ENCODE measurements at regions not wholly inside any gene's neighbourhood (a gene's known extent, or its start where the extent isn't known, plus 50 kb on each side); places are given as distances from the start of the nearest gene placed in this dataset.

GRCh38 chr5:122581629-122582028 is 193.3 kb upstream of the SNX2 start:
- no peak for TF ChIP-seq POU6F1 (CRISPR knock-in tag; IDR thresholded peaks at IDR 0.05; ENCODE audit: borderline replicate concordance, low read depth)
- no peak for TF ChIP-seq ZNF70 (CRISPR knock-in tag; IDR thresholded peaks at IDR 0.05)
- no peak for TF ChIP-seq TOX (CRISPR knock-in tag; IDR thresholded peaks at IDR 0.05; ENCODE audit: borderline replicate concordance)
- TF ChIP-seq GLIS3 (CRISPR knock-in tag; IDR thresholded peaks at IDR 0.05), result no peak
- no peak for TF ChIP-seq BACH2 (CRISPR knock-in tag; IDR thresholded peaks at IDR 0.05; ENCODE audit: borderline replicate concordance)
- TF ChIP-seq ZFP30 (CRISPR knock-in tag; IDR thresholded peaks at IDR 0.05), result no peak
- TF ChIP-seq ZC3H10 (CRISPR knock-in tag; IDR thresholded peaks at IDR 0.05), result no peak
- TF ChIP-seq SNAI2 (CRISPR knock-in tag; IDR thresholded peaks at IDR 0.05), result no peak
- no peak for ATAC-seq

- TF ChIP-seq PPARA (CRISPR knock-in tag; IDR thresholded peaks at IDR 0.05; ENCODE audit: borderline replicate concordance) (no peak), TOX (CRISPR knock-in tag; IDR thresholded peaks at IDR 0.05; ENCODE audit: borderline replicate concordance) (no peak), ISL1 (CRISPR knock-in tag; IDR thresholded peaks at IDR 0.05) (no peak), CREB5 (CRISPR knock-in tag; IDR thresholded peaks at IDR 0.05; ENCODE audit: low read depth) (no peak)
- ATAC-seq, result no peak
Measured at GRCh38 chr5:122584411-122585300, 190.2 kb upstream of the SNX2 start.

DNA sequence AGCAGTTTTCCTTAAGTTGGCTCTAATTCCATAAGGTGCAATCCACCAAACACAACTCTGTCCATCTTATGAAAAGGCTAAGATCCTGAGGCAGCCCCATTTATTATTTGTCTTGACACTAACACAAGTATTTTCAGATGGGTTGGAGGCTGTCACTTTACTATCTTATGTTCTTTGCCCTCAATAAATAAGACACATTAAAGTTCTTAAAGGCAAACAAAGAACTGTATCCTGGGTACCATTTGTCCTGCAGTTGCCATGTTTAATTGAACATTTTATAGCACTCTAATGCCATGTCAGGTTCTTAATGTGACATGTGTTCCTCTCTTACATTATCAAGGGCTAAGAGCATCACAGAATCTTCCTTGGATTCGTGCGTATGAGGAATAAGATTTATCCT is 189.5 kb upstream of the SNX2 start:
- TF ChIP-seq ZNF8 (CRISPR knock-in tag; IDR thresholded peaks at IDR 0.05) (no peak), ARNTL (CRISPR knock-in tag; IDR thresholded peaks at IDR 0.05; ENCODE audit: borderline replicate concordance, low read depth) (no peak), PPARA (CRISPR knock-in tag; IDR thresholded peaks at IDR 0.05; ENCODE audit: borderline replicate concordance) (no peak), CREB5 (CRISPR knock-in tag; IDR thresholded peaks at IDR 0.05; ENCODE audit: low read depth) (no peak), OSR1 (CRISPR knock-in tag; IDR thresholded peaks at IDR 0.05) (no peak), ZC3H10 (CRISPR knock-in tag; IDR thresholded peaks at IDR 0.05) (no peak), ISL1 (CRISPR knock-in tag; IDR thresholded peaks at IDR 0.05) (no peak), SNAI2 (CRISPR knock-in tag; IDR thresholded peaks at IDR 0.05) (no peak), GLIS3 (CRISPR knock-in tag; IDR thresholded peaks at IDR 0.05) (no peak), ZFP3 (CRISPR knock-in tag; IDR thresholded peaks at IDR 0.05) (no peak), ZNF565 (CRISPR knock-in tag; conservative IDR thresholded peaks at IDR 0.05; ENCODE audit: low read depth) (no peak), TCF4 (CRISPR knock-in tag; IDR thresholded peaks at IDR 0.05; ENCODE audit: borderline replicate concordance) (no peak)
- TF ChIP-seq, protein P1, sequence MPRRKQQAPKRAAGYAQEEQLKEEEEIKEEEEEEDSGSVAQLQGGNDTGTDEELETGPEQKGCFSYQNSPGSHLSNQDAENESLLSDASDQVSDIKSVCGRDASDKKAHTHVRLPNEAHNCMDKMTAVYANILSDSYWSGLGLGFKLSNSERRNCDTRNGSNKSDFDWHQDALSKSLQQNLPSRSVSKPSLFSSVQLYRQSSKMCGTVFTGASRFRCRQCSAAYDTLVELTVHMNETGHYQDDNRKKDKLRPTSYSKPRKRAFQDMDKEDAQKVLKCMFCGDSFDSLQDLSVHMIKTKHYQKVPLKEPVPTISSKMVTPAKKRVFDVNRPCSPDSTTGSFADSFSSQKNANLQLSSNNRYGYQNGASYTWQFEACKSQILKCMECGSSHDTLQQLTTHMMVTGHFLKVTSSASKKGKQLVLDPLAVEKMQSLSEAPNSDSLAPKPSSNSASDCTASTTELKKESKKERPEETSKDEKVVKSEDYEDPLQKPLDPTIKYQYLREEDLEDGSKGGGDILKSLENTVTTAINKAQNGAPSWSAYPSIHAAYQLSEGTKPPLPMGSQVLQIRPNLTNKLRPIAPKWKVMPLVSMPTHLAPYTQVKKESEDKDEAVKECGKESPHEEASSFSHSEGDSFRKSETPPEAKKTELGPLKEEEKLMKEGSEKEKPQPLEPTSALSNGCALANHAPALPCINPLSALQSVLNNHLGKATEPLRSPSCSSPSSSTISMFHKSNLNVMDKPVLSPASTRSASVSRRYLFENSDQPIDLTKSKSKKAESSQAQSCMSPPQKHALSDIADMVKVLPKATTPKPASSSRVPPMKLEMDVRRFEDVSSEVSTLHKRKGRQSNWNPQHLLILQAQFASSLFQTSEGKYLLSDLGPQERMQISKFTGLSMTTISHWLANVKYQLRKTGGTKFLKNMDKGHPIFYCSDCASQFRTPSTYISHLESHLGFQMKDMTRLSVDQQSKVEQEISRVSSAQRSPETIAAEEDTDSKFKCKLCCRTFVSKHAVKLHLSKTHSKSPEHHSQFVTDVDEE (CRISPR knock-in tag; IDR thresholded peaks at IDR 0.05), result no peak
- TF ChIP-seq, protein P2, sequence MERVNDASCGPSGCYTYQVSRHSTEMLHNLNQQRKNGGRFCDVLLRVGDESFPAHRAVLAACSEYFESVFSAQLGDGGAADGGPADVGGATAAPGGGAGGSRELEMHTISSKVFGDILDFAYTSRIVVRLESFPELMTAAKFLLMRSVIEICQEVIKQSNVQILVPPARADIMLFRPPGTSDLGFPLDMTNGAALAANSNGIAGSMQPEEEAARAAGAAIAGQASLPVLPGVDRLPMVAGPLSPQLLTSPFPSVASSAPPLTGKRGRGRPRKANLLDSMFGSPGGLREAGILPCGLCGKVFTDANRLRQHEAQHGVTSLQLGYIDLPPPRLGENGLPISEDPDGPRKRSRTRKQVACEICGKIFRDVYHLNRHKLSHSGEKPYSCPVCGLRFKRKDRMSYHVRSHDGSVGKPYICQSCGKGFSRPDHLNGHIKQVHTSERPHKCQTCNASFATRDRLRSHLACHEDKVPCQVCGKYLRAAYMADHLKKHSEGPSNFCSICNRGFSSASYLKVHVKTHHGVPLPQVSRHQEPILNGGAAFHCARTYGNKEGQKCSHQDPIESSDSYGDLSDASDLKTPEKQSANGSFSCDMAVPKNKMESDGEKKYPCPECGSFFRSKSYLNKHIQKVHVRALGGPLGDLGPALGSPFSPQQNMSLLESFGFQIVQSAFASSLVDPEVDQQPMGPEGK (CRISPR knock-in tag; IDR thresholded peaks at IDR 0.05; ENCODE audit: borderline replicate concordance), result no peak
- no peak for ATAC-seq
